Lung microvascular endothelial cell (primary cell): ENCODE measurements at regions not wholly inside any gene's neighbourhood (a gene's known extent, or its start where the extent isn't known, plus 50 kb on each side); places are given as distances from the start of the nearest gene placed in this dataset.

Experiments used
- DNase-seq, 2 donors: peaks; one replicate each; pipeline versions ENCODE4 v3.0.0 to v3.0.0-alpha.2; 2010; ENCODE audit warnings: low read depth in 2 of 2

- no peak for DNase-seq
Measured at GRCh38 chr3:43180694-43181093, 74.8 kb upstream of the POMGNT2 start.

DNA sequence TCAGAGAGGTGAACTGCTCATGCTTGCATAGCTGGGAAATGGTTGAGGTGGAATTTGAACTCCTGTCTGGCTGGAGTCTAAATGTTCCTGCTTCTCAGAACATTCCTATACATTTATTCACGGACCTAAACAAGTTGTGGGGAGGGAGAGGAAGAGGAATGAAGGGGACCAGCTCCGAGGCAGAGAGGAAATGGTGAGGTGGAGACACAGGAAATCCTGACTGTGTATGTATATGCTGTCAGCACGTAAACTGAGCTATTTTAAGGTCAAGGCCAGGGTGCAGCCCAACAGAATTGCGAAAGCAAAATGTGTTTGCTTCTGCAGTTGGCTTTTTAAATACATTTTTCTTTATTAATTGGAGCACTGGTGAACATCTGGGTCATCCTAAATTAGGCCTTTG, 74.1 kb upstream of the POMGNT2 start:
- DNase-seq = peak; percentile 92 to 95

DNA sequence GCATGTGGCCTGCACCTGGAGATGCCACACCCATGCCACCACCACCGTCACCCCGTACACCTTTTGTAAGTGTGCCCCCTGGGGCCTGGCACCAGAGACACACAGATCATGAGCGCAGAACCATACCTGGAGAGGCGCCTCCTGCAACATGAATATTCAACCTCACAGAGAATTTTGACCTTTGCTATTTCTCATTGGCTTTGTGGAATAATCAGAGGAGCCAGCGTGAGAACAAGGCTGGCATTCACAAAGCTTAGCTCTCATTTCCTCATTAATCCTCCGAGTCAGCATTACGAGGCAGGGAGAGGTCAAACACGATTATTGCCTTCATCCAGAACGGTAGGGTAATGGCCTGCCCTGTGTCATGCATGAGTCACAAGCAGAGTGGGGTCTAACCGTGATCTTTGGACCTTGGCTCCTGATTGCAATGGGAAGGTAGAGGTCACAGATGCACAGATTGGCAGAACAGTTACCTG, 73.0 kb upstream of the POMGNT2 start:
- DNase-seq = peak; percentile 70 to 87

- no peak for DNase-seq
Measured at GRCh38 chr3:43177085-43177484, 71.2 kb upstream of the POMGNT2 start.

- DNase-seq = peak; percentile 48 to 51
Measured at GRCh38 chr3:43176666-43177065, 70.8 kb upstream of the POMGNT2 start.

GRCh38 chr3:43175541-43175940, 69.7 kb upstream of the POMGNT2 start:
- no peak for DNase-seq

DNA sequence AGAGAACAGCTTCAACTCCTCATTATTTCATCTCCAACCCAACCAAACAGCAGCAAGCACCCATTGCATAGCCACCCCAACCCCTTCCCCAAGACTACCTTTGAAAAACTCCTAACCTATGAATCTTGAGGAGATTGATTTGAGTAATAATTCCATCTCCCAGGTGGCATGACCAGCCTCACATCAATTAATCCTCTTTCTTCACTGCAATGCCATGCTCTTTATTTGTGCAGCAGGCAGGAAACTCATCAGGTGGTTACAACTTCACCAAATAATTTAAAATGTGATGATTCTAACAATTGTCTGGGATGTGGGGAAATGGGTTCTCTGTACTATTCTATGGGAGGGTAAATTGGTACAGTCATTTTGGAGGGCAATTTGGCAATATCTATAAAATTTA, 68.1 kb upstream of the POMGNT2 start:
- DNase-seq = no peak

DNA sequence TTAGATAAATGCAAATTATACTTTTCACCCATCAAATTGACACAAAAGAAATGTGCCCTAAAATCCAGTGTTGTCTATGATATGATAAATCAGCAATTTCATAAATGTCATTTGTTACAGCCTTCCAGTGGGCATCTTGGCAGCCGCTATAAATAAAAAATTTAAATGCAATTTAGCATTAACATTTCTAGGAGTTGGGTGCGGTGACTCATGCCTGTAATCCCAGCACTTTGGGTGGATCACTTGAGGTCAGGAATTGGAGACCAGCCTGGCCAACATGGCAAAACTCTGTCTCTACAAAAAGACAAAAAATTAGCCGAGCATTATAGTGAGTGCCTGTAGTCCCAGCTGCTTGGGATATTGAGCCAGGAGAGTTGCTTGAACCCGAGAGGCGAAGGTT, 65.9 kb upstream of the POMGNT2 start:
- DNase-seq = no peak

- DNase-seq = no peak
Measured at GRCh38 chr3:43170553-43170952, 64.7 kb upstream of the POMGNT2 start.

GRCh38 chr3:43169987-43170386, 64.1 kb upstream of the POMGNT2 start:
- DNase-seq = no peak

DNA sequence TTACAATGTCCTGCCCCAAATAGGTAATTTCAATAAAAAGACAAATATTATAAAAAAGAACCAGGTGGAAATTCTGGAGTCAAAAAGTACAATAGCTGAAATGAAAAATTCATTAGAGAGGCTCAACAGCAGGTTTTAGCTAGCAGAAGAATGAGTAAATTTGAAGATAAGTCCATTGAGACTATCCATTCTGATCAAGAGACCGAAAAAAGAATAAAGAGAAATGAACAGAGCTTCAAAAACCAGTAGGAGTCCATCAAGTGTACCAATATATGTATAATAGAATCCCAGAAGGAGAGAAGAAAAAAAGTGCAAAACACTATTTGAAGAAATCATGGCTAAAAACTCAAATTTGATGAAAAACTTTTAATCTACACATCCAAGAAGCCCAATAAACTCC, 60.5 kb upstream of the POMGNT2 start:
- no peak for DNase-seq

- no peak for DNase-seq
Measured at GRCh38 chr3:43165786-43166185, 59.9 kb upstream of the POMGNT2 start.

GRCh38 chr3:43163895-43164493, 58.1 kb upstream of the POMGNT2 start:
- DNase-seq = no peak

- DNase-seq = peak; percentile 84 to 85
Measured at GRCh38 chr3:43162230-43163084, 56.6 kb upstream of the POMGNT2 start.

DNA sequence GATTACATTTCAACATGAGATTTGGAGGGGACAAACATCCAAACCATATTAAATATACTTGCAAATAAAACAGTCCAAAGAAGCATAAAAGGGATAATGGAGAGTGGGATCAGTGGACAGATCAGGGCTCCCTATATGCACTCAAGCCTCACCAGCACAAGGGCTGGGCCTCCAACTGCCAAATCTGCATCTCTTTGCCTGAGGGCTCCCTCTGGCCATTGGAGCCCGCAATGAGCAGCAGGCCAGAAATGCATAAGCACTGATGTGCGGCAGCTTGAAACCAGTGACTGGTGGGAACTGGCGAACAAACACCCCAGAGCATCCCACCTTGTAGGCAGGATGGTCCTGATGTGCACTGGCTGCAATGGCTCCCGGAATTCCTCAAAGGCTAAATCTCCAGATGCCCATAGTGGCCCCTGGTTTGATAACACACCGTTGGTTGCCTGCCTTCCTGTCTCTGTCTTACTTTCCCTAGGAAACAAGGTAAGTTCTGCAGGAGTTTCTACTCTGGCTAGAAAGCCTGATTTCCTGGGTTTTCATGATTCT, 55.9 kb upstream of the POMGNT2 start:
- no peak for DNase-seq

GRCh38 chr3:43160664-43161063, 54.8 kb upstream of the POMGNT2 start:
- no peak for DNase-seq

DNA sequence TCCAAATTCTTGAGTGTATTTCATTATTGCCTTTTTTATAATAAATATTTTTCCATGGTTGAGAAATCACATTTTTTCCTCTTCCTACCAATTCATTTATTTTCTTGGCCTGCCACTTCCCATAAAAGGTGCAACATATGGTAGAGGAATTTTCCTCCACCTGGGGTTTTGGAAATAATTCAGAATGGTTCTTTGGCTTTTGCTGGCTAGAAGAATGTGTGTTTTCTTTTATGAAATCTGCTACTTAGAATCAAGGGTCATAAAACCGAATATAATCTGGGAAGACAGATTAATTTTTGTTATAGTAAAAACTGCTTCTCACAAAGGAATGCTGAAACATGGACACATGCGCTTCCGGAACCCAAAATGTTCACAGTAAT, 54.0 kb upstream of the POMGNT2 start:
- no peak for DNase-seq

GRCh38 chr3:43159131-43159875, 53.4 kb upstream of the POMGNT2 start:
- no peak for DNase-seq

DNA sequence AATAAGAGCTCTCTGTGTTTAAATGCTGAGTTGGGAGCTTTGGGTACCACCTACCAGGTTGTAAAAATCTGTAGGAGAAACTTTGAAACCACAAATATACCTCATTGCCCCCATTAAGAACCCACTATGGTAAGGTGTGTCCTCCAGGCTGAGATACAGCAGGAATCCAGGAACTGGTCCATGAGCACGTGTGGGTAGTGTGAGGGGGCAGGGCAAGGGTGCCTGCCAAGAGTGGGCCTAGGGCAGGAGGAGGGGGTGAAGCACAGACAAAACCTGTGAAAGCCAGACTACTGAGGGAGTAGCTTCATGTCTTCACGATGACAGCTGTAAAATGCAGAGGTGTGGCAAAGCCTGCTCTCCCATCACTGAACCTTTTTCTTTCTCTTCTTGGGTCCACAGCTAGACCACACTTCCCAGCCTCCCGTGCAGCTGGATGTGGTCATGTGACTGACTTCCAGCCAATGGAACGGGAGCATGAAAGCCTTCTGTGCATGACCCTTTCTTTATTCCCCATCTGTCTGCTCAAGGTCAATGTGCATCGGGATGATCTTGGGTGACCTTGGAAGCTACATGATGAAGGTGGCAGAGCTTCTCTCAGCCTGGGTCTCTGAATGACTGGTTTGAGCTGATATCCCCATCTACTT, 51.1 kb upstream of the POMGNT2 start:
- no peak for DNase-seq

DNA sequence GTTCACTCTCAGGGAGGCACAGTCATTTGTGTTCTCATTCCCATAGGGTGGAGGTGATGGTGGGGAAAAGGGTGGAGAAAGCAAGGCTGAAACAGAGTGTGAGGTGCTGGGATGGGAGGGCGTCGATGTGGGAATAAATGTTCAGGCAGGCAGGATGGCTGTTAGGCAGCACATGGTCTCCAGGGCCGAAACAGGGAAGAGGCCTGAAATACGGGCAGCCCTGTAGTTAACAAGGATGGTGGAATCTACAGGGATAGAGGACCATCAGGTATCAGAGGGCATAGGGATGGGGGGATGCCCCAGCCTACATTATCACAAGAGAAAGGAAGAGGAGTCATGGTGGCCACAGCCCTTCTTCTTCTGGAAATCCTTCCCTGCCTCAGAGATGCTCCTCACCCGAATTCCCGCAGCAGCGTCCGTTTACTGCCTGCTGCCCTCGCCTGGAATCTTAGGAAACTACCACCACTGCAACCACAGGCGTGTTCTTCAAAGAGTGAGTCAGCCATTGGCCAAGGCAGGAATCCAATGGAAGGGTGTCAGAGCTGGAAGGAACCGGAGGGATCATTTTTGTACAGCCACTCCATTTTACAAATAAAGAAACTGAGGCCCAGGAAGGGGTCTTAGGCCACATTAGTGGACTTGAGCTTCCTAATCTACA, 49.7 kb upstream of the POMGNT2 start:
- peak; percentile 66 to 74 for DNase-seq
